Forelimb muscle (tissue), 1 donor: ENCODE measurements at regions not wholly inside any gene's neighbourhood (a gene's known extent, or its start where the extent isn't known, plus 50 kb on each side); places are given as distances from the start of the nearest gene placed in this dataset.

Experiments used
- DNase-seq: peaks from one replicate; pipeline ENCODE4 v3.0.0-alpha.2; 2013; ENCODE audit warnings: low read depth

DNA sequence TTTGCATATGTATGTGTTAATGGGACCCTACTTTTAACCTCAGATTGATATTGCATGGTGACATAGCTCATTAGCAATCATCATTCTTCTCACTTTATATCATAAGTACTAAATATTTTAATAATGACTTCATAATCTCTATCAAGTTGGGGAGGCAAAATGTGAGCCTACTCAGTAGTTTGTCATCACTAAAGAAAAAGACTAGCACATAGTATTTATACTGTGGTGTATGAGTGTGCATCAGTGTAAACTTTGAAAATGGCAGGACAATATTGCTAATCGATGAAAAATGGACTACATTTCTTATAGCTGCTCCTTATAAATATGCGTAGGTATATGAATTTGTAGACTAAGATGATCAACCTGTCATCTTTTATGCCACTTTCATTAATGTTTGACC, 624.5 kb upstream of the ROBO2 start:
- DNase-seq: no peak

DNA sequence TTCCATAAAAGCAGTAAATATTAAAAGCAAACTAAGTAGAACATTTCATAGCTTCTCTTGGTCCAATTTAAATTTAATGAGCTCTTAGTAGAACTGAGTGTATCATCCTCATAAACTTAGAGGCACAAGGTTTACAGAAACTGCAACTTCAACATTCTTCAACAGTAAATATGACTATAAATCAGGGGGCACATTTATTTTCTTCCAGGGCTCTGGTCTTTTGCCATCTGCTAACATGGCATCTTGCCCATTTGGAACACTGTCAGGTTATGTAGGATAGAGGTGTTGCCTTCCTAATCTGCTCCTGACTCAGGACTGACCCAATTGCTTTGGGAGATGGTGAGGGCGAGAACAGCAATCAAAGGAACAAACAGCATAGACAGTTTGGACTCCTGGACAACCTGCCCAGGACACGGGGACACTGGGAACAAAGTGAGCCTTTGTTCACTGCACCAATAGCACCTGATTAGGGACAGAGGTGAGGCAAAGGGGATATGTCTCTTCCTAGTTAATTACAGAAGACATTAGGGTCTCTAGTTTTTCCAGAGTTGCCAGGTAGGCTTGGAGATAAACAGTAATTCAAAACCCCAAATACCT, 610.2 kb upstream of the ROBO2 start:
- no peak for DNase-seq

DNA sequence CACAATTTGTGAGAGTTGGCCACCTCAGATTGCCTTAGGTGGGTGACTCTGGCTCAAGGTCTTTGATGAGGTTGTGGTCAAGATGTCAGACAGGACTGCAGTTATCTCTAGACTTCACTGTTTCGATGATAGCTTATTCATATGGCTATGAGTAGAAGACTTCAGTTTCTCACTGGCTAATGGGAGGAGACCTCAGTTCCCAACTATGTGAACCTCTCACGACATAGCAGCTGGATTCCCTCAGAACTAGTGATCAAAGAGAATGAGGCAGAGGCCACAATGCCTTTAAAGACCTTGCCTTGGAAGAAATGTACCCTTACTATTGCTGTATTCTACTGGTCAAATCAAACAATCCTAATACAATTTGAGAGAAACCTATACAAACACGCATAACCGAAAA, 607.5 kb upstream of the ROBO2 start:
- DNase-seq: no peak

DNA sequence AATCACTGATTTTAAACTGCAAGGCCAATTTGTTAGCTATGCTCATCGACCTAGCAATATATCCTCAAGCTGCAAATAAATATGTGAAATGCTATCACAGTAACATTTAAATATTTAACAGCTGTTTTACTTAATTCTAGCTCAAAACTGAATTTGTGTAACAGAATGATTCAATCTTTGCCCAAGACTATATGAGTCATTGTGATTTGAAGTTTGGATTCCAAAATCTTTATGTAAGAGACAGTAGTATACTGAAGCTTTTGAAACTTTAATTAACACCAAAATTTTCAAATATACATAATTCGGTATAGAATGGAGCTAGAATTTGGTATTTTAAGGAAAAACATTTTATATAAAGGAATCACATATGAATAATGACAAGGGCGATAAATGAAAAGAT, 603.0 kb upstream of the ROBO2 start:
- DNase-seq: no peak

DNA sequence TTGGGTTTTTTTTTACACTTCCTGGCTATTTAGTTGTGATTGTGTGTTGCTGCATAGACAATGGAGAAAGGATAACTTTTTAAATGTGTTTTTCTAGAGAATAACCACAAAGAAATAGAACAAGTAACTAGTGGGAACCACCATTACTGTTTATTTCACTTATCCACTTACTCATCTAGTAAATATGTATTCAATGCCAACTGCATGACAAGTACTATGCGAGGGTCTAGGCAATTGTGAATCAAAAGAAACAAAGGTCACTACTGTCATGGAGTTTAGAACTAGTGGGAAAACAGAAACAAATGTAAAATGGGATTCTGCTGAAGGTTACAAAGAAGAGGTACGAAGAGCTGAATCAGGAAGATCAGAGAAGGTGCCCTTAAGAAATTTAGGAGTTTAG, 600.9 kb upstream of the ROBO2 start:
- DNase-seq: no peak

DNA sequence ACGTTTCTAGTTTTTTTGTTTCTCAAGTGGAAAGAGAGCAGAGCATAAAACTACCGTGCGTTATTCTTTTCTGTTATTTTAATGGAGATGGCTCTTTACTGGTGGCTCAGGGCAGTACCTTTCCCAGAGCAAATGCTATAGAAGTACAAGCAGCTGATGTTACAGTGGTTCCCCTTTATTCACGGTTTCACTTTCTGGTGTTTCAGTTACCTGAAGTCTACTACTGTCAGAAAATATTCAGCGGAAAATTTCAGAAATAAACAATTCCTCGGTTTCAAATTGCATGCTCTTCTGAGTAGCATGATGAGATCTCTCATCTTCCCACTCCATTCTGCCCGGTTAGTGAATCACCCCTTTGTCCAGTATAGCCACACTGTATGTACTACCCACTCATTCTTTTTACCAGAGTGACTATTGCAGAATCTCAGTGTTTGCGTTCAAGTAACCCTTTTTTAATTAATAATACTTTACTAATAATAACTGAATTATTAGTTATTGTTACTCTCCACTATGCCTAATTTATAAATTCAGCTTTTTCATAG, 597.5 kb upstream of the ROBO2 start:
- DNase-seq: no peak

DNA sequence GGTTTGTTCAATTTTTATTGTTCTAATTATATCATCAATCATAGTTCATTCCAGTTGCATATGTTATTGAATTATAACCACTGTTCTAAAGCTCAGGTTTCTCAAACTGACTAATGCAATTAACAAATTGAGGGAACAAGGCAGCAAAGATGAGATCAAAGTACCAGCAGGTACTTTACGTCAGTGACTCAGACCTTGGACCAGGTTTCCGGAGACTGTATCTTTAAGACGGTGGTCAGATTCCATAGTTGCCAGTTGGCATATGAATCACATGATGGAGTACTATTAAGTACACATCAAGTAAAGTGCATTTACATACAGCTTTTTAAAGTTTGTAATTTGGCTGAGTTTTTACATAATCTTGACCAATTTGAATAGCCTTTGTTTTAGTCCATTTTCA, 583.6 kb upstream of the ROBO2 start:
- DNase-seq: no peak

DNA sequence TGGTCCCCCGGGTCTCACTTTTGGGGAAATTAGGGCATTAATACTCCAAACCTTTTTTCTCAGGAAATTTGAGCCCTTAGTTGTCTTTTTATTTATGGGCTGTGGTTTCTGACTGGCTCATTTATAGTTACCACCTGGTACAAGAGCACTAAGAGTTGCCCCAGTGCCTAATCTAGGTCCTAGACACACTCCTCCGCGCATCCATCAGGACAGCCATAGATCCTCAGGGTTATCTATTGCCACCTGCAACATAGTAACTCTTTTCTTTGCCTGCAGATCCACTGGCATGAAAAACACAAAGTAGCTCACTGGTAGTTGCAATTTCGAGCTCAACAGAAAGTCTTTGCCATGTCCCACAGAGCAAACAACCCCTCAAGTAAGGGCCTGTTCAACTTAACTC, 576.4 kb upstream of the ROBO2 start:
- no peak for DNase-seq

DNA sequence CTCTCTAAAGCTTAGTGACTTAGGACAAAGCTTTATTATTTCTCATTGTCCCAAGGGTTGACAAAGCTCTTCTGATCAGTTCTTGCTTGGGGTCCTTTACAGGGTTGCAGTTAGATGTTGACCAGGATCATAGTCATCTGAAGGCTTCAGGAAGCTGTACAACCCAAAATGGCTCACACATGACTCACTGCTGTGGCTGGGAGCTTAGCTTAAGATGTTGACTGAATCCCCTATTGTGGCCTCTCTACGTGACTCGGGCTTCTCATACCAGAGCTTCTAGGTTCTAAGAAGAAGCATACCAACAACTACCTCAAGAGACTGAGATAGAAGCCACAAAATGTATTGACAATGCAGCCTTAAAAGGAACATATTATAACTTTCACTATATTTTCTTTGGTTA, 569.6 kb upstream of the ROBO2 start:
- no peak for DNase-seq

DNA sequence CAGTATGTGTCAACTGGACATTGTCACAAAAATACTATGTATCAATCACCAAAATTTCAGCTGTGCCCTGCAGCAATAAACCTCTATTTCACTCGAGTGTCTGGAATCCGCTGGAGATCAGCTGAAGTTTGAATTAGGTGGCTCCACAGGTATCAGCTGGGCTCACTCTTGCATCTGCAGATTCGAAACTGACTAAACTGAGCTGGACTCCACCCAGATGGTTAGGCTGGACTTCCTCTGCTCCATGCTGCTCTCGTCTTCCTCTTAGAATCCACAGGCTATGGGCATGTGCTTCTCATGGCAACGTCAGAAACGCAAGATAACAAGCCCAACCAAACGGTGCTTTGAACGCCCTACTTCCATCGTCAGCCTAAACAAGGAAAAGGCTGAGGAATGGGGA, 565.3 kb upstream of the ROBO2 start:
- no peak for DNase-seq

DNA sequence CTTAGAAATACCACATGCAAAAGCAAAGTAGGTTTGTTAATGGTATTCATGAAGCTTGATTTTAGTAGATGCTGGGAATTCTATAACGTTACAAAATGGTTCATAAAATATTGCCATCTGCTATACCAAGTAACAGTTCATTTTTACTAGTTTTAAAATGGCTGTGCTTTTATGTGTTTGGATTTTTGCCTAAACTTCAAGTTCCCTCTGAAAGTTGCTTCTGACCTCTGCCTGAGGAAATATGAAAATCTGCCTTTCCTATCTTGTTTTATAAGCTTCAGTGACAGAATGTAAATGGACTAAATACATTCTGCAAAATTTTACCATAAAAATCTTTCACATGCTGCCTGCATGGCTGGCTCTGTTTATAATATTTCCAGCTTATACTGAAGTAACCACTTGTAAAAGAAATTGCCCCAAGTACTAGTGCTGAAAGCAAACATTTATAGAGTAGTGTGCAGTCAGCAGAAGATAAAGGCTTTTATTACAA, 560.7 kb upstream of the ROBO2 start:
- DNase-seq: no peak

DNA sequence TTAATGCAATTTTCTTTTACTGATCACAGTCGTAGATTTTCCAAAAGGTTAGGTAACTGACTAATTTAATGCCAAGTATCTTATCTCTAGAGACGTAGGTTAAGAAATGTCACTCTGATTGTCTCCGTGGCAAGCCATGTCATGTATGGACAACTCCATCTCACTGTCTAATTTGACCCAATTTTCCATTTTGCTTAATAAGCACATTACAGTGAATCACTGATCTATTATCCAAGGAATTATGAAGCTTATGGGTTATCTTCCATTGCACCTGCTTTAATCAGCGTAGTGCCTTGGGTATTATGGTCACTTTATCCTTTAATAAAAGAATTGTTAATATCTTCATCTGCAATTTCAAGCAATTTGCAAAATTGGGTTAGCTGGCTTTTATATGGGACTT, 557.4 kb upstream of the ROBO2 start:
- no peak for DNase-seq

DNA sequence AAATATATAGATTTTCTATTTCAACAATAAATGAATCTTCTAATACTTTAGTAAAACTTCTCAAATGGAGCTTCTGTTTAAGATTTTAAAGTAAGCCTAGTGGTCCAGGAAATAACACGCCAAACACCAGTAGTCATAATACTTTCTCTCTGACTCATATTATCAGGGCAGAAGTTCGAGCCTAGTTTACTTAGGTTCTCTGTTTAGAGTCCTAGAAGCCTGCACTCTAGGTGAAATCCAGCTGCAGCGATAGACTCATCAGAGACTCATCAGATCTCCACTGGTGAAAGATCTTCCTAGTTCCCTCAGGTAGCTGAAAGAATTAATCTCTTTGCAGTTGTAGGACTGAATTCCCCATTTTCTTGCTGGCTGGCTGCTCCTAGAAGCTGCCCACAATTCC, 552.5 kb upstream of the ROBO2 start:
- no peak for DNase-seq

DNA sequence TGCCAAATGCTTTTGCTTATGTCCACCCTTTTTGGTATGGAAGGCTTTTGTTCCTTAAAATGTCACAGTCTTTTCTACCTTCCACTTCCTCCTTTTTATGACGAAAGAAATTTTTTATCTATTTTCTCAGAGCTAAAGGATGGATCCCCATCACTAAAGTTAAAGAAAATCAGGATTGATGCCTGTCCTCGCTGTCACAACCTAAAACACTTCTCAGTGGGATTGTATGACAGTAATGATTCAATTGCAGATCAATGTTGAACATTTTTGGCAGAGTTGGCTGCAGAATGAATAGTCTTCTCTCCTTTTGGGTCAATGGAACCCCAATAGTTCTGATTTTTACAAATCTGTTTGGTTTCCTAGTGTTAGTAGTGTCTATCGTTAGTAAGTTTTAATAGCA, 549.8 kb upstream of the ROBO2 start:
- DNase-seq: no peak

DNA sequence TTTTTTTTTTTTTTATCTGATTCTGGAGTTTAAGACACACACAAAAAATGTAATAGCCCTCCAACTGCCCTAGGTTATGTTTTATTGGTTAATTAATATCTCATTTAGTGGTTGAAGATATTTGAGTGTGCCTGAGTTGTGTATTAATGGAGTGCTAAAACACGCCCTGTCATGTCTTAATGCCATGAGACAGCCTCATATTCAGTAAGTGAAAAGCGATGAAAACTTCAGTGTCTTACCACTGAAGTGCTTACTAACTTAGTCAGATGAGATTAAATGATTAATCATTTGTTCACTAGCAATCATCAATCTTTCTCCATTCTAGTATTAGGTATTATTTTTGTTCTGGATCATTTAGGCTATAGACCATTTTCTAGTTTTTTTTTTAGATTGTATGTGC, 544.7 kb upstream of the ROBO2 start:
- DNase-seq: no peak

DNA sequence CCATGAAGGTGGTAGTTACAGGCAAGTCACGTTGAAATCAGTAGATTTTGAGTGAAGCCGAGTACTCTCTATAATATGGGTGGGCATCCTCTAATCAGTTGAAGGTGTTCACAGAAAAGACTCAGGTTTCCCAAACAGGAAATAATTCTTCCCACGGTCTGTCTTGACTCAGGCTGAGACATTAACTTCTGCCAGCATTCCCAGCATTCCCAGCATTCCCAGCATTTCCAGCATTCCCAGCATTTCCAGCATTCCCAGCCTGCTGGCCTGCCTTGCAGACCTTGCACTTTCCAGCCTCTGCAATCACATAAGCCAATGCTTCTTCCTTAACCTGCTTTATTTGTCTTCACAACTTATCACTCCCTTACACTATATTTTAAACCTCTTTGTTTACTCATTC, 542.3 kb upstream of the ROBO2 start:
- no peak for DNase-seq

DNA sequence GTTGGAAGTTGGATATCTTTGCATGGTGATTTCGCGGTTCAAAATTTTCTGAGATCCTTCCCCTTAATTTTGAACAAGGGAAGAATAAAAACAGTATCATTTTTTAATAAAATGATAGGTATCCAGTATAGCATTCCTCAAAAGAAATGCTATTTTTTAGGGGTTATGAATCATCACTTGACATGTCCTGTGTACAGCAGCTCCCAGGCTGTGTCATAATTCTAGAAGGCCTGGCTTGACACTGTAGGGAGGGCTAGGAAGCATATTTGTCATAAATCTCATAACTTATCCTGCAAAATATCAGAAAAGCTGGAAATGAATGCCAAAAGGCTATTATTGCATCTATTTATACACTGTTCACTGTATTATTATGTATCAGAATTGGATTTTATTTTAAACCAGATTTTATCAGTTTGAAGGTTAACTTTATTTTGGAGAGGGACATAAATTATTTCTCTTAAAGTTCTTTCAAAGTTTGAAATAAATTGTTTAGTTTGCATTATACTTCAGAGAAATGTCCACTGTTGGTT, 539.1 kb upstream of the ROBO2 start:
- DNase-seq: no peak

DNA sequence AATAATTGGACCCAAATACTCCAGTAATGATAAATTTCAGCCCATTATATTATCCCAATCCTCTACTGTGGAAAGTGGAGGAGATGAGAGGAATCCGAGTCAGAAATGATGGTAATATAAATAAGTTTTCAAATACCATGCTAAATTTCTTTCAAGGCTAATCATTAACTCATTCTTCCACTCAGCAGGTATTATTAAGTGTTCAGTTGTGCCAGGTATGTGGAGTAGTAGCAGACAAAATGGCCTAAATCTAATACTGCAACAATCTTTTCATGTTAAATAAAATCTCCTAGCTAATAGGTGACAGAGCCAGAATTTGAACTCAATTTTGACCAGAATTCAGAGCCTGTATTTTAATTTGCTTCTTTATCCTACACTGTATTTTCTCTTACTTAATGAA, 538.6 kb upstream of the ROBO2 start:
- no peak for DNase-seq

DNA sequence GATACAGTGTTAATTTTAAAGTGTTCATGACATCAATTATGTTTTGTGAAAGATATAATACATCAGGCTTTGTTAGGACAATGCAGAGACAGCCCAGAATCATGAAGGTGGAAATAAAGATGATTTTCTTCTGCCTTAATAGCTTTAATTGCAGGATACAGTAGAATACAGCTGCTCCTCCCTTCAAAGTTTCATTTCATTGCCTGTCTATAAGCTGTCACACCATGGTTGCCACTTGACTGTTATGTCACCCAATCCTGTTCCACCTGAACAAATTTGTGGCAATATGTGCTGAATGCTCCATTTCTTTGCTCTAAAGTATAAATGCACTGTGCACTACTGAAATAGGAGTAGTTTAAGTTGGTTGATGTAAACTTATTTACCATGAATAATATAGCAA, 537.8 kb upstream of the ROBO2 start:
- no peak for DNase-seq

DNA sequence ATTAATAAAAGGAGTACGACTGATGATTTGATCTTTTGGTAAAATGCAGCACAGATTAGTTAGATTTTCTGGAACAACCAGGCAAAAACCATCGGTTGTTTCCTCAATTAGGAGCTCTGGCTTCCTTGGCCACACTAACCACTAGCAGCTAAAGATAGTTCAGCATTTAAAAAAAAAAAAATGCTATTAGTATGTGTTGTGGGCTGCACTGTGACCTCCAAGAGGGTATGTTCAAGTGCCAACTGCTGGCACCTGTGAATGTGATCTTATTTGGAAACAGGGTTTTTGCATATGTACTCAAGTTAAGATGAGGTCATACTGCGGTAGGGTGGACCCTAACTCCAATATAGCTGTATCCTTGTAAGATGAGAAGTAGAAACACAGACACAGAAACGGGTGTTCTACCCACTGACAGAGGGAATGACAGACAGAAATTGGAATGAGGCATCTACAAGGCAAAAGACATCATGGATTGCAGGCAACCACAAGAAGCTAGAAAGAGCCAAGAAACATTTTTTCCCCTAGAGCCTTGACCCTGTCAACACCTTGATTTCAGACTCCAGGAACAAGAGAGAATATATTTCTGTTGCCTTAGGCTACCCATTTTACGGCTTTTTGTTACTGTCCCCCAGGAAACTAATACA, 534.6 kb upstream of the ROBO2 start:
- no peak for DNase-seq

DNA sequence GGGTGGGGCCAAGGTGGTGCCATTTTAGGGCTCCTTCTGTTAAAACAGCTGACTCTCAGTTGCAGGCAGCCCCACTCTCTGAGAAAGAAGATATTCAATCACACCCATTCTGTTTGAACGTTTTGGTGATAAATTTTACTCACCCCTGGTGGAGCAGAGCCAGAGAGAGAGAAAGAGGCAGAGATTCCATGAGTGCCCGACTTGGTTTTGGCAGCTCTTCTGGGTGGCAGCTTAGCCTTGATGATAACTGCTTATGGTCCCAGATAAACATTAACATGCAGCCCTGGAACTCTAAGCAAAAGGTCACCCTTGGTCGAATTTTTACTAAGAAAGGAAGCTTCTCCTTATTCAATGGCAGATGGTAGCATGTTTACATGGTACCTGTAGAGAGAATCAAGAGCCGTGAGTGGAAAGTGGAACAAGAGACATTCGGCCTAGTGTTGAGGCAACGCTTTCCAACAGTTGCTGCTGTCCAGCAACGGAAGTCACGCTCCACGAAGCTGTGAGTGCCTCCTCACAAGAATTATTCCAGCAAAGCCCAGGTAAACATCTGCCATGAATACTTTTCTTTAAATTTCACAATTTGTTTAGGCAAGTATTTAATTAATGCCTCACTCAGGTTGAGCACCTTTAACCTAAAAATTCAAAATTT, 530.6 kb upstream of the ROBO2 start:
- DNase-seq: no peak

DNA sequence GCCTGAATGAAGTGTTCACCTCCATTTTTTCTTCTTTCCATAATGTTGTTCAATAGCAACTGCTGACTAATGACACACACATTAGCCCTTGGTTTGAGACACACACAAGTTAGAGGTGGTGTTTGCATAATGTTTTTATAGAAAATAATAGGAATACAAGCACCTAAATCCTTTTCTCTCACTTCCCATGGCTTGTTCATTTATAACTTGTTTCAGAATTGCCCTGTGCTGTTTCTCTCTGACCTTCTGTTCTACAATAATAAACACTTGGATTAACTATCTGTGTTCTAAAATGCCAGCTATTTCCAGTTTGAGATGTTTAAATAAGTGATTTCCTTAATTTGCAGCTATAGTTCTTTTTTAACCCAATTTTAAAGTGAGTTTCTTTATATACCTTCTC, 525.1 kb upstream of the ROBO2 start:
- no peak for DNase-seq

DNA sequence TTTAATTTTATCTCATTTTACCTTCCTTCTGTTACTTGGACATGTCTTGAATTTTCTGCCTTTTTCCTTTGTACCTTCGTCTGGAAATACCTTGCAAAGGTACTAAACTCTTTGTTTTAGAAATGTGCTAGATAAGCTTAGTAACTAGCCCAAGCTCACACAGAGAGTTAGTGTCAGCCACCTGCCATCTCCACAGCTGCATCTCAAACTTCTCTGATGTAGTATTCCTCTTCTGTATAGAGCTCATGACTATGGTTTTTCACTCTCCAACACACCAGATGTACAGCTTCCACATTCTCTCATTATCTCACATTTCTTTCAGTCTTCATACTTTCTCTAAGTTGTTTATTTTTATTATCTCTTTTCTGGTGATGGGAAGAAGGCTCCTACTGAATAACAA, 516.6 kb upstream of the ROBO2 start:
- DNase-seq: no peak
